ENCODE measurements at regions not wholly inside any gene's neighbourhood (a gene's known extent, or its start where the extent isn't known, plus 50 kb on each side); places are given as distances from the start of the nearest gene placed in this dataset.

GRCh38 chr7:38107486-38107893 lies 70.6 kb upstream of the STARD3NL start:
- no peak for TF ChIP-seq EP300 (IDR thresholded peaks at IDR 0.05; ENCODE audit: borderline replicate concordance)
- no peak for TF ChIP-seq TAF1 (IDR thresholded peaks at IDR 0.05; ENCODE audit: low read depth)
- no peak; the same call in 1 of the 2 replicates for TF ChIP-seq MAX (IDR thresholded peaks at IDR 0.05)
- no peak for TF ChIP-seq TEAD4 (IDR thresholded peaks at IDR 0.05)
- TF ChIP-seq TCF12 (IDR thresholded peaks at IDR 0.05; ENCODE audit: low read depth): no peak
- TF ChIP-seq ZBTB7A (IDR thresholded peaks at IDR 0.05; ENCODE audit: low read depth): no peak
- no peak for TF ChIP-seq CREB1 (IDR thresholded peaks at IDR 0.05; ENCODE audit: low read depth)
- TF ChIP-seq RAD21 (IDR thresholded peaks at IDR 0.05; ENCODE audit: low read depth): peak; percentile 82
- TF ChIP-seq YY1 (IDR thresholded peaks at IDR 0.05; ENCODE audit: low read depth): no peak
- TF ChIP-seq CEBPB (IDR thresholded peaks at IDR 0.05): no peak
- TF ChIP-seq EGR1 (IDR thresholded peaks at IDR 0.05): no peak
